ENCODE measurements at regions not wholly inside any gene's neighbourhood (a gene's known extent, or its start where the extent isn't known, plus 50 kb on each side); places are given as distances from the start of the nearest gene placed in this dataset.

DNA sequence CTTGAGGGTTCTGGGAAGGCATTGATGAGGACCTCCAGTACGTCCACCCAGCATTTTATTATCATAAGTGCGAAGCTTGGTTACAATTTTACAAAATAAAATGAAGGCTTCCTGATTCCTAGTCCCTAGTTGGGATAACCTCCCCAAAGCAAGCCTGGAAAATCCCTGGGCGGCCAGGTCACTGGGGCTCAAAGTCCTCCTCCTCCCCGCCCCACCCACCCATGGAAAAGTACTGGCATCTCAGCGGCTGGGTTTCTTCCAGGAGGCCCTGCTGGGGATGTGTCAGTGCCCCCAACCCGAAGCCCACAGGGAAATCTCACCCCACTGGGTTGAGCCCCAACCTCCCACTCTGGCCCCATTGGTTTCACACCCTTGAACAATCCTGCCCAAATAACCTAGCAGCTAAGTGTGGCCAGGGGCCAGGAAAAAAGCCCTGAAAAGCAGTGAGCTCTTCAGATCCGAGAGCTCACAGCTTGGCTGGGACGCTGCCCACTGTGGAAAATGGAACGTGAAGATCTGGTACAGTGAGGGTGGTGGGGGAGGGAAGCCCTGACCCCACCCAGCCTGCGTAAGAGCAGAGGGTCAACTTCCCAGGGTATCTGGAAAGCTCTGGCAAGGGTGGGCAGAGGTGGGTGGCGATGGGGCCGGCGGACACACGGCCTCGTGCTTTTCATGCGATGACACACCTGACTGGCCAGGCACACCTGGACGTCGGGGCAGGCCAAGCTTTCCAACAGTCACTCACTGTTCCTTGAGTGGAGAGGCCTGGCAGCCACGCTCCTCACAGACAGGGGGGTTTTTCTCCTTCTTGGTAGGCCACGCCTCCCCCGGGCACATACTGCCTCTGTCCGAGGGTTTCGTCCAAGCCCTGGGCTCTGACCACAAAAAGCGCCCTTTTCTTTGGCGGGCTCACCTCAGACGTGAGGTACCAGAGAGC, 324.5 kb downstream of the SOX9 start:
- peaks cover 39% of the 10 kb centered on the region for H3K36me3 Mint-ChIP-seq (ENCODE audit: insufficient read depth, unreplicated experiment)
- no peak for DNase-seq (ENCODE audit: unreplicated experiment)
- ChIA-PET POLR2A (interaction anchor here (1.1 kb wide), 1 partner anchor 10 kb away, joined by 4 read pairs; no protein-coding TSS in a partner anchor), CTCF (no interaction called here)
- H3K27me3 Mint-ChIP-seq (ENCODE audit: insufficient read depth, unreplicated experiment), result no peaks in the 10 kb centered on the region
- no peak overlapping the region for H3K4me3 Mint-ChIP-seq (ENCODE audit: unreplicated experiment)
- intact Hi-C loops (cut with micrococcal nuclease), result no loop called here
- H3K9me3 Mint-ChIP-seq (ENCODE audit: unreplicated experiment), result no peaks in the 10 kb centered on the region
- TF ChIP-seq, protein P1, sequence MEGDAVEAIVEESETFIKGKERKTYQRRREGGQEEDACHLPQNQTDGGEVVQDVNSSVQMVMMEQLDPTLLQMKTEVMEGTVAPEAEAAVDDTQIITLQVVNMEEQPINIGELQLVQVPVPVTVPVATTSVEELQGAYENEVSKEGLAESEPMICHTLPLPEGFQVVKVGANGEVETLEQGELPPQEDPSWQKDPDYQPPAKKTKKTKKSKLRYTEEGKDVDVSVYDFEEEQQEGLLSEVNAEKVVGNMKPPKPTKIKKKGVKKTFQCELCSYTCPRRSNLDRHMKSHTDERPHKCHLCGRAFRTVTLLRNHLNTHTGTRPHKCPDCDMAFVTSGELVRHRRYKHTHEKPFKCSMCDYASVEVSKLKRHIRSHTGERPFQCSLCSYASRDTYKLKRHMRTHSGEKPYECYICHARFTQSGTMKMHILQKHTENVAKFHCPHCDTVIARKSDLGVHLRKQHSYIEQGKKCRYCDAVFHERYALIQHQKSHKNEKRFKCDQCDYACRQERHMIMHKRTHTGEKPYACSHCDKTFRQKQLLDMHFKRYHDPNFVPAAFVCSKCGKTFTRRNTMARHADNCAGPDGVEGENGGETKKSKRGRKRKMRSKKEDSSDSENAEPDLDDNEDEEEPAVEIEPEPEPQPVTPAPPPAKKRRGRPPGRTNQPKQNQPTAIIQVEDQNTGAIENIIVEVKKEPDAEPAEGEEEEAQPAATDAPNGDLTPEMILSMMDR (IDR thresholded peaks at IDR 0.05; ENCODE audit: unreplicated experiment), result no peak
- no peak overlapping the region for H3K27ac Mint-ChIP-seq (ENCODE audit: low read depth, unreplicated experiment)
- H3K4me1 Mint-ChIP-seq (ENCODE audit: insufficient read depth, unreplicated experiment), result peaks cover 7% of the 10 kb centered on the region
- no TSS peak for BruUV-seq (replicated peaks)

DNA sequence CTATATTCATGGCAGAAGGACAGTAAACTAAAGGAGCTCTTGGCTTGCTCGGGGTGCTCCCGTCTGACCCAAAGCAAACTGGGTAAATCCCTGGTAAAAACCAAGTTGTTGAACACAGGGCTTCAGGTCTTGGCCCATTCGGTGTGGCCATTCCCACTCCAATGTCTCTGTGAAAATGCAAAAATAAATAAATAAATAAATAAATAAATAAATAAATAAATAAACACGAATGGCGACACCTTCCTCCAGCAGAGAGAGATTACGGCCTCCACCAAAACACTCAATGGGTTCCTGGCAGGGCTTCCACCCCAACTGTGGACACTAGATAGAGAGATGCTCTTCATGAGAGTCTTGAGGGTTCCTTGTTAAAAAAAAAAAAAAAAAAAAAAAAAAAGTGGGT, 325.3 kb downstream of the SOX9 start:
- intact Hi-C loops (cut with micrococcal nuclease), result no loop called here
- Mint-ChIP-seq H3K27ac (ENCODE audit: low read depth, unreplicated experiment) (no peak overlapping the region), H3K36me3 (ENCODE audit: insufficient read depth, unreplicated experiment) (peaks cover 38% of the 10 kb centered on the region), H3K4me3 (ENCODE audit: unreplicated experiment) (no peak overlapping the region), H3K9me3 (ENCODE audit: unreplicated experiment) (no peaks in the 10 kb centered on the region), H3K4me1 (ENCODE audit: insufficient read depth, unreplicated experiment) (peaks cover 15% of the 10 kb centered on the region), H3K27me3 (ENCODE audit: insufficient read depth, unreplicated experiment) (no peaks in the 10 kb centered on the region)
- CTCF ChIA-PET, result no interaction called here
- no peak for DNase-seq (ENCODE audit: unreplicated experiment)
- no TSS peak for BruUV-seq (replicated peaks)
- TF ChIP-seq, protein P1 (IDR thresholded peaks at IDR 0.05; ENCODE audit: unreplicated experiment), result no peak
- POLR2A ChIA-PET, result interaction anchor here (0.6 kb wide), 1 partner anchor 185 kb away, joined by 3 read pairs; no protein-coding TSS in a partner anchor

DNA sequence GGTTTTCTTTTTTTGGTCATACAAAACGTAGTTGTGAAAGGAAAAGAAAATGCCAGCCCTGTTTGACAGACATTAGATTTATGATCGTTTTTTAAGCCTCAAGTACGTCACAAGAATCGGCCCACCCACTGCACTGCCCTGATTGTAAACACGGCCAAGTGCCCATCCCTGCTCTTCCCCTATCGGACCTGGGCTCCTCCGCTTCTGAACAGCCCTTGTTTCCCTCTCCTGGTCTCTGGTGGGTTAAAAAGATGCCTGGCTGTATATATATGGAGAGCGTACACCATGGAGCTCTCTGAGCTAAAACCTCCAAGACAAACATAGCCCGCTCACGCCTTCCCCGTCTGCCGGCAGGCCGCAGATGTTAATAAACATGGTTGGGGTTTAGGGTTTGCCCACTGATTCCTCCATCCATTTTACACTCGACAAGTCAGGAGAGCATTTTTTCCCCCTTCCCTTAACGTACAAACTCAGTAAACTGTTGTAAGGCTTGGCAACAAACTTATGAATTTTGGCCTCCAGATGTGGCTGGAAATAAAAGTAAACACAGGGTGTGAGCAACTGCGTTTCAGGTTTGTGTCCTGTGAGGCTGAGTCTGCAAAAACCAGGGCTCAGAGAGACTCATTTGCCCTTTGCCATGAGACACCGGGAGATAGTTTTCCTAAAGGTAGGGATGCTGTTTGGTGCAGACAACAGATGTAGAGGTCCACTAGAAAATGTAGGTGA, 325.9 kb downstream of the SOX9 start:
- Mint-ChIP-seq H3K36me3 (ENCODE audit: insufficient read depth, unreplicated experiment) (peaks cover 35% of the 10 kb centered on the region), H3K4me3 (ENCODE audit: unreplicated experiment) (no peak overlapping the region), H3K27ac (ENCODE audit: low read depth, unreplicated experiment) (peak overlapping the region; percentile 33), H3K27me3 (ENCODE audit: insufficient read depth, unreplicated experiment) (no peaks in the 10 kb centered on the region), H3K9me3 (ENCODE audit: unreplicated experiment) (no peaks in the 10 kb centered on the region), H3K4me1 (ENCODE audit: insufficient read depth, unreplicated experiment) (peaks cover 16% of the 10 kb centered on the region)
- no peak for DNase-seq (ENCODE audit: unreplicated experiment)
- ChIA-PET POLR2A (interaction anchor here (0.6 kb wide), 1 partner anchor 186 kb away, joined by 3 read pairs; no protein-coding TSS in a partner anchor), CTCF (interaction anchor here (0.6 kb wide), 1 partner anchor 110 kb away, joined by 5 read pairs; no protein-coding TSS in a partner anchor)
- TF ChIP-seq, protein P1 (IDR thresholded peaks at IDR 0.05; ENCODE audit: unreplicated experiment), result no peak
- intact Hi-C loops (cut with micrococcal nuclease), result no loop called here
- no TSS peak for BruUV-seq (replicated peaks)

DNA sequence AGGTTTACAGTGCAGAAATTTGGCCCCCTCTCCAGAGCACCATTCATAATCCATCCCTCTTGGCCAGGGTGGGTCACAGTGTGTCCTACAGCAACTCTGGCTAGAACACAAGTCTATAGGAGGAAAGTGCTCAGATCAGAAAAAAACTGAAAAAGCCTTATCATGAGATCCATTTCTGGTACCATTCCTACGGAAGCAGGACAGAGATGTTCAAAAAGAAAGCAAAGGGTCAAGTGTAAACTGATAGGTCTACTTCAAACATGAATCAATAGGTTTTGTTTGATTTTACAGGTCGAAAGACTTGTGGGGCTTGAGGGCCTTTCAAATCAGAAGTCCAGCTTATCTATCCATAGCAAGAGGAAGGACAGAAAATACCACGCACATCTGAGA, 326.4 kb downstream of the SOX9 start:
- no peaks in the 10 kb centered on the region for H3K9me3 Mint-ChIP-seq (ENCODE audit: unreplicated experiment)
- TF ChIP-seq, protein P1 (IDR thresholded peaks at IDR 0.05; ENCODE audit: unreplicated experiment), result no peak
- no peaks in the 10 kb centered on the region for H3K27me3 Mint-ChIP-seq (ENCODE audit: insufficient read depth, unreplicated experiment)
- ChIA-PET POLR2A (no interaction called here), CTCF (interaction anchor here (0.6 kb wide), 1 partner anchor 110 kb away, joined by 5 read pairs; no protein-coding TSS in a partner anchor)
- no peak for DNase-seq (ENCODE audit: unreplicated experiment)
- intact Hi-C loops (cut with micrococcal nuclease), result no loop called here
- no TSS peak for BruUV-seq (replicated peaks)
- peaks cover 18% of the 10 kb centered on the region for H3K4me1 Mint-ChIP-seq (ENCODE audit: insufficient read depth, unreplicated experiment)
- H3K27ac Mint-ChIP-seq (ENCODE audit: low read depth, unreplicated experiment), result peak overlapping the region; percentile 33
- no peak overlapping the region for H3K4me3 Mint-ChIP-seq (ENCODE audit: unreplicated experiment)
- H3K36me3 Mint-ChIP-seq (ENCODE audit: insufficient read depth, unreplicated experiment), result peaks cover 33% of the 10 kb centered on the region
